ENCODE measurements at regions not wholly inside any gene's neighbourhood (a gene's known extent, or its start where the extent isn't known, plus 50 kb on each side); places are given as distances from the start of the nearest gene placed in this dataset.

GRCh38 chr2:13876491-13877037 is 756.0 kb upstream of the LRATD1 start:
- DNase-seq (ENCODE audit: low read depth in 2 of 2): no peak

- no peak for DNase-seq (ENCODE audit: low read depth in 2 of 2)
Observed at GRCh38 chr2:13877571-13877970, 754.9 kb upstream of the LRATD1 start.

GRCh38 chr2:13884291-13884976 is 748.1 kb upstream of the LRATD1 start:
- no peak for DNase-seq (ENCODE audit: low read depth in 2 of 2)

GRCh38 chr2:13901526-13901925 is 731.0 kb upstream of the LRATD1 start:
- DNase-seq (ENCODE audit: low read depth in 2 of 2): no peak

- no peak for DNase-seq (ENCODE audit: low read depth in 2 of 2)
Observed at GRCh38 chr2:13905831-13906230, 726.7 kb upstream of the LRATD1 start.

- no peak for DNase-seq (ENCODE audit: low read depth in 2 of 2)
Observed at GRCh38 chr2:13916066-13916465, 716.5 kb upstream of the LRATD1 start.

- DNase-seq (ENCODE audit: low read depth in 2 of 2): no peak
Observed at GRCh38 chr2:13917958-13918357, 714.6 kb upstream of the LRATD1 start.

- no peak for DNase-seq (ENCODE audit: low read depth in 2 of 2)
Observed at GRCh38 chr2:13919981-13920382, 712.5 kb upstream of the LRATD1 start.

GRCh38 chr2:13921245-13921644 is 711.3 kb upstream of the LRATD1 start:
- DNase-seq (ENCODE audit: low read depth in 2 of 2): no peak

GRCh38 chr2:13923823-13924222 is 708.7 kb upstream of the LRATD1 start:
- no peak for DNase-seq (ENCODE audit: low read depth in 2 of 2)

- DNase-seq (ENCODE audit: low read depth in 2 of 2): no peak
Observed at GRCh38 chr2:13942111-13942510, 690.4 kb upstream of the LRATD1 start.

GRCh38 chr2:13950761-13951160 is 681.8 kb upstream of the LRATD1 start:
- no peak for DNase-seq (ENCODE audit: low read depth in 2 of 2)

GRCh38 chr2:13968811-13969210 is 663.7 kb upstream of the LRATD1 start:
- no peak for DNase-seq (ENCODE audit: low read depth in 2 of 2)

- DNase-seq (ENCODE audit: low read depth in 2 of 2): no peak
Observed at GRCh38 chr2:13986119-13986720, 646.3 kb upstream of the LRATD1 start.

GRCh38 chr2:13996527-13996926 is 636.0 kb upstream of the LRATD1 start:
- no peak for DNase-seq (ENCODE audit: low read depth in 2 of 2)

- DNase-seq (ENCODE audit: low read depth in 2 of 2): no peak
Observed at GRCh38 chr2:14011190-14011589, 621.3 kb upstream of the LRATD1 start.

- DNase-seq (ENCODE audit: low read depth in 2 of 2): no peak
Observed at GRCh38 chr2:14015113-14015630, 617.3 kb upstream of the LRATD1 start.

- no peak for DNase-seq (ENCODE audit: low read depth in 2 of 2)
Observed at GRCh38 chr2:14016289-14016955, 616.1 kb upstream of the LRATD1 start.

GRCh38 chr2:14018620-14019019 is 613.9 kb upstream of the LRATD1 start:
- no peak for DNase-seq (ENCODE audit: low read depth in 2 of 2)

- no peak for DNase-seq (ENCODE audit: low read depth in 2 of 2)
Observed at GRCh38 chr2:14023558-14023957, 609.0 kb upstream of the LRATD1 start.

- DNase-seq (ENCODE audit: low read depth in 2 of 2): no peak
Observed at GRCh38 chr2:14039134-14039533, 593.4 kb upstream of the LRATD1 start.

- no peak for DNase-seq (ENCODE audit: low read depth in 2 of 2)
Observed at GRCh38 chr2:14047491-14047890, 585.0 kb upstream of the LRATD1 start.

GRCh38 chr2:14051401-14051800 is 581.1 kb upstream of the LRATD1 start:
- DNase-seq (ENCODE audit: low read depth in 2 of 2): no peak

All from activated CD8-positive, alpha-beta memory T cell treated with anti-CD3 and anti-CD28 coated beads for 4 hours (primary cell).